Activated T-helper 17 cell treated with anti-CD3 and anti-CD28 coated beads, Interleukin-2, amount 50 U/mL, for 72 hours (primary cell): ENCODE measurements at regions not wholly inside any gene's neighbourhood (a gene's known extent, or its start where the extent isn't known, plus 50 kb on each side); places are given as distances from the start of the nearest gene placed in this dataset.

ENCODE experiments used
- ATAC-seq: fragments of 150-1000 bp; cut with Tn5 transposase; replicated peaks from 2 replicates; pipeline ENCODE4 v1.10.0; 2021; ENCODE audit warnings: mild to moderate bottlenecking, moderate library complexity
- H3K27ac Mint-ChIP-seq: one replicate; pipeline ENCODE4 v1.8.0; 2022; ENCODE audit warnings: mixed read lengths
- H3K27me3 Mint-ChIP-seq: one replicate; pipeline ENCODE4 v1.8.0; 2022; ENCODE audit warnings: mixed read lengths
- H3K36me3 Mint-ChIP-seq: one replicate; pipeline ENCODE4 v1.8.0; 2022; ENCODE audit warnings: low read depth, mild to moderate bottlenecking, mixed read lengths
- H3K4me1 Mint-ChIP-seq: one replicate; pipeline ENCODE4 v1.8.0; 2022; ENCODE audit warnings: mixed read lengths
- H3K4me3 Mint-ChIP-seq: one replicate; pipeline ENCODE4 v1.8.0; 2022; ENCODE audit warnings: mild to moderate bottlenecking, mixed read lengths
- H3K9me3 Mint-ChIP-seq: one replicate; pipeline ENCODE4 v1.8.0; 2022; ENCODE audit warnings: mixed read lengths

DNA sequence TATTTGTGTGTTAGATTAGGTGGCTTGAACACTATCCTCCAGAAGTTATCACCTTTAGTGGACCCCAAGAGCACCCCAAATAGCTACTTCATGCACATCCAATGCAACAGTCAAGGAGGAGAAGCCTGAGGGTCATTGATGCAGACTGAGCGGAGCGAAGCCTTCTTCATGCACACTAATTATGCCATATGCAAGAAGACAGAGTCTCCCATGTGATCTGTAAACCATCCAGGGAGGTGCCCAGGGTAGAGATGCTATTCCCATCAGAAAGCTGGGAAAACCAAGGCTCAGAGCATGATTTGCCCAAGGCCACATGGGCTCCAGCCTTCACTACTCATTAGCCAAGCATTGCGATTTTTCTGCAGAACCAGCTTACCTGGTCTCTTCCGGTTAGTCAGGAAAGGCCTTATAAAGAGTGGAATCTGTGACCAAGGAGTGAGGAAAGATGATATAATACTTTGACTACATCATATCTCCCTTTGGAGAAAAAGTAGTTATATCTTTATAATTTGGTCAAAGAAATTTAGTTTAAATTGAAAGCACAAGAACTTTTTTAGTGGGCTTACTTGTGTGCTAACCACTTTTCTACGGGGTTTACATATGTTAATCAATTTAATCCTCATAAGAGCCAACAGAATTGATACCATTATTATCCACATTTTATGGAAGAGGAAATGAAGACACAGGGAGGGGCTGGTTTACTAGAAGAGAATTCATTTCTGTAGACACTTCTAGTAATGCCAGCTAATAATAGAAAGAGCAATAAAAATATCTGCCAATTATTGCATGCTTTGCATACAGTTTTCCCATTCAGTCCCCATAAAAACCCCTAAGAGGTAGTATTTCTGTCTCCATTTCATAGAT, 220.0 kb downstream of the ESM1 start:
- H3K36me3 Mint-ChIP-seq = no peaks in the 10 kb centered on the region
- no peak overlapping the region for H3K27ac Mint-ChIP-seq
- no peaks in the 10 kb centered on the region for H3K9me3 Mint-ChIP-seq
- no peak for ATAC-seq
- no peak overlapping the region for H3K4me3 Mint-ChIP-seq
- H3K4me1 Mint-ChIP-seq = no peaks in the 10 kb centered on the region
- H3K27me3 Mint-ChIP-seq = no peaks in the 10 kb centered on the region

DNA sequence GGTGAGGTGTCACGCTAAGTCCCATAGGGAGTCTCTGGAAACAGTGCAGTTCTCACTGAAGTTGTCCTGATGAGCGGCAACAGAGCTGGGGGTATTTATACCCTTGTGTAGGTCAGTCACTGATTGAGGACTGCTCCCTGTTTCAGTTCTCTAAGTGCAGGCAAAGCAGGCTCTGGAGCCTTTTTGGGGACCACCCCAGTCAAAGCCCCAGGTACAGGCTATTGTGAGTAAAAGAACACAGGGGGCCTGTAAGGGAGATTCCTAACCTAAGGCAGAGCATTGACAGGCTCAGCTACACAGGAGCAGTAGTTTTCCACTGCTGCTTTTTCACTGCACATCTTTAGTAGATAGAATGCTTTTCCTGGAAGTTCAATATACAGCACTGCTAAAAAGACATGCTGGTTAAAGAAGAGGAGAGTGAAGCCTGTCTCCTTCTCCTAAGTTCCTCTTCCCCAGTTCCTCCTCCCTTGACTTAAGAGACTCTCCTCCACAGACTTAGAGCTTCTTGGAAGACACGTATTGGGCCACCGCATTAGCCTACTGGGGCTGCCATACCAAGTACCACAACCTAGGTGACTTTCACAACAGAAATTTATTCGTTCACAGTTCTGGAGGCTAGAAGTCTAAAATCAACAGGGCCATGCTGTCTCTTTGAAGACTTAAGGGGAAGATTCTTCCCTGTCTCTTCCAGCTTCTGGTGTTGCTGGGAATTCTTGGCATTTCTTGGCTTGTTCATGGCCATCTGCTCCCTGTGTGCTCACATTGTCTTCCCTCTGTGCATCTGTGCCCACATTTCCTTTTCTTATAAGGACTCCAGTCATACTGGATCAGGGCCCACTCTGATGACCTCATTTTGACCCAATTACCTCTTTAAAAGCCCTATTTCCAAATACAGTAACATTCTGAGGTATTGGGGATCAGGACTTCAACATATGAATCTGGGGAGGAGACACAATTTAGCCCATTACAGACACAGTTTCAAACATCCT, 221.0 kb downstream of the ESM1 start:
- H3K9me3 Mint-ChIP-seq = no peaks in the 10 kb centered on the region
- no peaks in the 10 kb centered on the region for H3K4me1 Mint-ChIP-seq
- ATAC-seq = no peak
- no peak overlapping the region for H3K4me3 Mint-ChIP-seq
- H3K36me3 Mint-ChIP-seq = no peaks in the 10 kb centered on the region
- H3K27ac Mint-ChIP-seq = no peak overlapping the region
- no peaks in the 10 kb centered on the region for H3K27me3 Mint-ChIP-seq

DNA sequence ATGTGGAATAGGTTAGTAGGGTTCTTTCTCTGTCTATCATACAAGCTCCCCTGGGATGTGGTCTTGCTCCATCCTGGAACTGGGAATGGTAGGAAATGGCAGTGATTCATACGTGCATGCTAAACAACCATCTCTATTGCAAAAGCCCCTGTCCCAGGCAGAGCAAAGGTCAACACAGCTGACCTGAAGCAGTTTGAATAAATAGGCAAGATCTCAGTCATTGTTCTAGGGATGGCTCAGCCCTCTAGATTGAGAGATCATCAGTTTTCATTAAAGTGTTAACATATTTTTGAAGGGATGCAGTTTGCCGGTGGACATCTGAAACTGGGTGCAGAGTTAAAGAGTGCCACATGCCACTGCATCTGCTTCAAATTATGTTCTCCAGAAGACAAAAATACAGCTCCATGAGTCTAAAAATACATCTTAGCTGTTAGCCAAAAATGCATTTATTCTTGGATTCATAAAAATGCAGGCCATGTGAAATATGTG, 224.1 kb downstream of the ESM1 start:
- no peak overlapping the region for H3K27ac Mint-ChIP-seq
- peaks cover 5% of the 10 kb centered on the region for H3K9me3 Mint-ChIP-seq
- no peak overlapping the region for H3K4me3 Mint-ChIP-seq
- peaks cover 11% of the 10 kb centered on the region for H3K4me1 Mint-ChIP-seq
- ATAC-seq = no peak
- H3K27me3 Mint-ChIP-seq = no peaks in the 10 kb centered on the region
- H3K36me3 Mint-ChIP-seq = no peaks in the 10 kb centered on the region

DNA sequence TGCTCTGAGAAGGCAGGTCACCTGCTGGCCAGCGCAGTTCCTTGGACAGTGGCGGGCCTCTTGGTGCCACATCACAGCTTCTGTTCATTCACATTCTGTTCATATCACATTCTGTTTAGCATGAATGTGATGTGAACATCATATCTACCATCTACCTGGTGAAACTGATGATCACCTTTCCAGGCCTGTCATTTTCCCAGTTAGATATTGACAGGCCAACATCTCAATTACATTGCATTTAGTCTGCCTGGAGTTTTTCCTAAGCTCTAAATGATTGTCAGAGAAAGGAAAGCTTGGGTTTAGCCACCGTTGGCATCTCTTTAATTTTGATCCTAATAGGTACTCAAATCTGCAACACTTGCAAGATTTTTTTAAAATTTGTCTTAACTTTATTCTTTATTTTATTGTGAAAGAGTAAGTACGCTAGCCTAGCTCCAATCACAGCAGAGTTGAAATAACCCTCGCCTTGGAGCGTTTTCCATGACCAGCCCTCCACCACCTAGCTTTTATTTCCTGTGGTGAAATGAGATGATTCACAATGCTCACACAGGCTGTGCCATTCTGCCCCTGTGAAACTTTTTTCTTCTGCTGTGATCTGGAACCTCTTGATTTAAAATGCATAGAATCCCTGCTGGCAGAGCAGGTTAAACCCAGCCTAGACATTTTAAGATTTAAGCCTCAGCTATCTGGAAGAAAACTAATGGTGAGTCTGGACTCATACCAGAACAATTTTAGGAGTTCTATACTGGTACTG, 225.0 kb downstream of the ESM1 start:
- Mint-ChIP-seq H3K27me3 (no peaks in the 10 kb centered on the region), H3K36me3 (no peaks in the 10 kb centered on the region), H3K9me3 (peaks cover 11% of the 10 kb centered on the region), H3K27ac (no peak overlapping the region), H3K4me3 (no peak overlapping the region), H3K4me1 (peaks cover 18% of the 10 kb centered on the region)
- ATAC-seq = no peak

DNA sequence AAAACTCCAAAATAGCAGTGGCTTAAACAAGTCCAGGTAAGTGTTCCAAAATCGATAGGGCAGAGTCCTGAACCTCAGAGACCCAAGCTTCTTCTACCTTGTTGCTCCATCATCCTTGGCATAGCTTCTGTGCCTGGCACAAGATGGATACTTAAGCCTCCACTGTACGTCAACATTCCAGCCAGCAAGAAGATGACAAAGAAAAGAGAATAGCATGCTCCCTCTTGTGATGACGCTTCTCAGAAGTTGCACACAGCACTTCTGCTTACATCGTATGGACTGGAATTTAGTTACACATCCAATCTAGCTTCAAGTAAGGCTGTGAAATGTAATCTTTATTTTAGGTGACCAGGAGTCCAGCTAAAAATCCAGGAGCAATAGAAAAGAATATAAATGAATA, 227.4 kb downstream of the ESM1 start:
- Mint-ChIP-seq H3K4me3 (no peak overlapping the region), H3K27me3 (no peaks in the 10 kb centered on the region), H3K9me3 (peaks cover 11% of the 10 kb centered on the region), H3K27ac (no peak overlapping the region), H3K36me3 (no peaks in the 10 kb centered on the region), H3K4me1 (peaks cover 19% of the 10 kb centered on the region)
- no peak for ATAC-seq

GRCh38 chr5:54757541-54757940, 227.9 kb downstream of the ESM1 start:
- H3K9me3 Mint-ChIP-seq = peaks cover 11% of the 10 kb centered on the region
- H3K4me1 Mint-ChIP-seq = peaks cover 23% of the 10 kb centered on the region
- H3K27ac Mint-ChIP-seq = peak overlapping the region; percentile 16
- no peak for ATAC-seq
- no peaks in the 10 kb centered on the region for H3K36me3 Mint-ChIP-seq
- no peak overlapping the region for H3K4me3 Mint-ChIP-seq
- no peaks in the 10 kb centered on the region for H3K27me3 Mint-ChIP-seq

DNA sequence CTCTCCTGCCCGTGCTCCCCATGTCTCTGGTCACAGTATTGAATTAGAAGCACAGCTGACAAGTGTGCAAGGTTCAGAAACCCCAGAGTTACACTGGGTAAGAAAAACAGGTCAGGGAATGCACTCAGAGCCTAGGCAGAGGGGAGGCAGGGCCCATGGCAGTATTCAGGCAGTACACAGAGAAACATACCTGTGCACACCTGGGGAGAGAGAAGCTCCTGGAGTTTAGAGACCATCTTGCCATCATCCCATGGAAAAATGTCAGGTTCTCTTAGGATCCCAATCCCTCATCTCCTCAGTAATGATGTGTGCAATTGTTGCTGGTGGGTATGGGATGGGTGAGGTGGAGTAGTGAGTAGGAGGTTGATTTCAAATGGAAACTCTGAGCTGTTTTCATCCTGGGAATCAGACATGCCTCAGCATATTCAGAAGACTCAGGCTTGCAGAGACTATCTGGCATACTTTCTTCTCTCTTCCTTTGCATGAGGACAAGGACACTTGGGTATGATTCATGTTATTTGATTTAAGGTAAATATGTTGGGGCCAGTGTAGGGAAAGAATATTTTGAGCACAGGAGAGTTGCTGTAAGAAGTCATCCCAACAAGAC, 228.5 kb downstream of the ESM1 start:
- peak; percentile 55 for ATAC-seq
- peaks cover 23% of the 10 kb centered on the region for H3K4me1 Mint-ChIP-seq
- peak overlapping the region; percentile 36 for H3K4me3 Mint-ChIP-seq
- H3K9me3 Mint-ChIP-seq = peaks cover 11% of the 10 kb centered on the region
- no peaks in the 10 kb centered on the region for H3K27me3 Mint-ChIP-seq
- peak overlapping the region; percentile 16 for H3K27ac Mint-ChIP-seq
- no peaks in the 10 kb centered on the region for H3K36me3 Mint-ChIP-seq

DNA sequence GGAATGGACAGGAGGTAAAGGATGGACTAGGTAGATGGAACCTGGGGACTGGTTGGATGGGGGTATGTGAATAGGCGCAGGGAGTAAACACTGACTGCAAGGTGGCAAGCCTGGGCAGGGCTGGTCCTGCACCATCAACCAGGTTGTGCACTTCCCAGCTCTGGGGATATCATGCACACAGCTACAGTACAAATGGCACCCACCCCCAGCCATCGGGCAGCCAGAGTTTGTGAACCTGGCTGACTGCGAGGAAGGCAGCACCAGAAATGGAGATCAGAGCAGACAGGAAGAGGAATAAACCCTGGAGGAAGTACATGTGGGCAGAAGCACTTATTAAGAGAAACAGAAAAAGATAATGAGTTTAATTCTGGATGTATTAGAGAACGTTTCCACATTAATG, 229.1 kb downstream of the ESM1 start:
- H3K9me3 Mint-ChIP-seq = peaks cover 11% of the 10 kb centered on the region
- no peaks in the 10 kb centered on the region for H3K36me3 Mint-ChIP-seq
- peaks cover 23% of the 10 kb centered on the region for H3K4me1 Mint-ChIP-seq
- no peaks in the 10 kb centered on the region for H3K27me3 Mint-ChIP-seq
- ATAC-seq = no peak
- H3K4me3 Mint-ChIP-seq = peak overlapping the region; percentile 36
- peak overlapping the region; percentile 16 for H3K27ac Mint-ChIP-seq

DNA sequence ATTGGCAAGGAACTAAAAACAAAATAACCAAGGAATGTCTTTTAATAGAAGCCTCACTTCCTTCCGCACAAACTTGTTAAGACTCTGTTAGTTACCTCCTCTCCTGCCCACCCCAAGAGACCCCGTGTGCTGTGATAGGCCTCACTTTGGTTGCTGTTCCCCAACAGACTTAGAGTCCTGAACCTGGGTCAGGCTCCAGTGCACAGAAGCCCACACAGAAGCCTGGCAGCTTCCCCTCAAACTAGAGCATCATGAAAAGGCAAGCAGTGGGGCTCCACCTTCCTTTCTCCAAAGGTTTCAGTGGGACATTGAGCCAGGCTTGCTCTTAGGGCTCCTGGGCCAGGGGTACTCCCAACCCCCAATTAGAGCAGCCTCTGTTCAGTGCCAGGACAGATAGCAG, 230.5 kb downstream of the ESM1 start:
- Mint-ChIP-seq H3K27me3 (no peaks in the 10 kb centered on the region), H3K4me3 (no peak overlapping the region)

GRCh38 chr5:54754420-54754819, 231.0 kb downstream of the ESM1 start:
- no peaks in the 10 kb centered on the region for H3K36me3 Mint-ChIP-seq
- peaks cover 23% of the 10 kb centered on the region for H3K4me1 Mint-ChIP-seq
- H3K9me3 Mint-ChIP-seq = peaks cover 11% of the 10 kb centered on the region
- ATAC-seq = no peak
- no peaks in the 10 kb centered on the region for H3K27me3 Mint-ChIP-seq
- H3K27ac Mint-ChIP-seq = no peak overlapping the region
- H3K4me3 Mint-ChIP-seq = no peak overlapping the region

More for the DNA sequence above, 230.5 kb downstream of the ESM1 start:
- H3K9me3 Mint-ChIP-seq = peaks cover 11% of the 10 kb centered on the region
- peaks cover 23% of the 10 kb centered on the region for H3K4me1 Mint-ChIP-seq
- H3K27ac Mint-ChIP-seq = no peak overlapping the region
- H3K36me3 Mint-ChIP-seq = no peaks in the 10 kb centered on the region
- no peak for ATAC-seq

GRCh38 chr5:54753753-54754152, 231.6 kb downstream of the ESM1 start:
- no peaks in the 10 kb centered on the region for H3K27me3 Mint-ChIP-seq
- H3K4me1 Mint-ChIP-seq = peaks cover 23% of the 10 kb centered on the region
- no peak overlapping the region for H3K4me3 Mint-ChIP-seq
- H3K27ac Mint-ChIP-seq = no peak overlapping the region
- ATAC-seq = no peak
- no peaks in the 10 kb centered on the region for H3K36me3 Mint-ChIP-seq
- H3K9me3 Mint-ChIP-seq = peaks cover 11% of the 10 kb centered on the region

DNA sequence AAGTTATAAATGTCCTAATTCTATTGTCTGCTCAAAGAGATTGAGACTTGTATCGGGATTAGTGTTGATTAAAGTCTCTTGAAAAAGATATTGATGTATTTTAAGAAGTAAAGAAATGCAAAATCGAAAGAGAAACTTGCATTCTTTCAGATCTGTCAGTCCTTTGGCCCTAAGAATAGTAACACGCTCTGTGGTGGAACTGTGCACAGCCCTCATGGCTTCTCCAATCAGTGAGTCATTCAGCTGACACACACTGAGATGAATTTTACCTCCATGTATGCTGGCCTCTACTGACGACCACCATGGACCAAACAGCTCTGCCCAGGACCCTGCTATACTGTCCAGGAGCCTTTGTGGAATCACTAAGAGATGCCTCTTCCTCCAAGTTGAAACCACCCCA, 232.4 kb downstream of the ESM1 start:
- Mint-ChIP-seq H3K36me3 (no peaks in the 10 kb centered on the region), H3K27ac (peak overlapping the region; percentile 62), H3K9me3 (peaks cover 11% of the 10 kb centered on the region), H3K4me3 (peak overlapping the region; percentile 64), H3K27me3 (no peaks in the 10 kb centered on the region), H3K4me1 (peaks cover 23% of the 10 kb centered on the region)
- peak; percentile 92 for ATAC-seq

DNA sequence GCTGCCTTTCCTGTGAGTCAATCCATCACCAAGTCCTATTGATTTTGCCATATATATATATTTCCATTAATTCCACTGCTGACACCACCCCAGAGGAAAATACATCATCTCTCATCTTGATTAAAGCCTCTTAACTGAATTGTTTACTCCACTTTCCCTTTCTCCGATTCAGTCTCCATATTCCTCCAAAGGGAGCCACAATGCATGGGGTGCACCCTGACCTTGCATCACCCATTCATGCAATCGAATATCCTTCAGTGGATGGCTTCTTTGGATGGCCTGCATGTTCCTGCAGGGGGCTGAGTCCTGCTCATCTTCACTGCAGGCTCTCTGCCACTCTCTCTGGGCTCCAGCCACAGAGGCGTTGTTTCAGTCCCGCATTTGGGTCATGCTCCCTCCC, 231.0 kb downstream of the SNX18 start:
- peaks cover 9% of the 10 kb centered on the region for H3K4me1 Mint-ChIP-seq
- no peaks in the 10 kb centered on the region for H3K36me3 Mint-ChIP-seq
- no peaks in the 10 kb centered on the region for H3K9me3 Mint-ChIP-seq
- H3K4me3 Mint-ChIP-seq = no peak overlapping the region
- H3K27ac Mint-ChIP-seq = no peak overlapping the region
- H3K27me3 Mint-ChIP-seq = no peaks in the 10 kb centered on the region
- no peak for ATAC-seq
